Ureter (tissue), 1 donor: ENCODE measurements at regions not wholly inside any gene's neighbourhood (a gene's known extent, or its start where the extent isn't known, plus 50 kb on each side); places are given as distances from the start of the nearest gene placed in this dataset.
"Not testable (repeated sequence)": the region's sequence is repeated elsewhere in the genome, so short reads cannot be mapped to it uniquely, and the experiment has no call there.

Experiments used
- DNase-seq: peaks from one replicate; pipeline ENCODE4 v3.0.0-alpha.2; 2020; ENCODE audit warnings: low spot score
- donor health status: DM: yes; HTN: yes; CAD: no.

DNA sequence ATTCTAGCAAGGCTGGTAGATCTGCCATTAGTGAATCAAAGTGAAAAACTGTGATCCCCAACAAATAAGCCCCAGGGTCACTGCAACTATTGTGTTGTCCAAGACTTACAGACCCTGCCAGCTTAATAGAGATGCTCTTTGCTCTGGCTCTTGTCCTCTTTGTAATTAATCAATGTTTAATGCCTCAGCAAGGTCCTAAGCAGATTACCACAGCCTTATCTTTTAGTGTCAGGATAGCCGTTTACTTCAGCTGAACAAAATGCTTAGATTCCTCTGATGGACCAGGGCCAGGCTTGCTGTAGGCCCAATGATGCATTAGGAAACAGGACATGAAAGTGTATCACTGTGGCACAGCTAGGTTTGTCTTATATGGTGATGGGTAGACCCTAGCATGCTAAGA, 353.3 kb downstream of the HACE1 start:
- DNase-seq, result no peak

DNA sequence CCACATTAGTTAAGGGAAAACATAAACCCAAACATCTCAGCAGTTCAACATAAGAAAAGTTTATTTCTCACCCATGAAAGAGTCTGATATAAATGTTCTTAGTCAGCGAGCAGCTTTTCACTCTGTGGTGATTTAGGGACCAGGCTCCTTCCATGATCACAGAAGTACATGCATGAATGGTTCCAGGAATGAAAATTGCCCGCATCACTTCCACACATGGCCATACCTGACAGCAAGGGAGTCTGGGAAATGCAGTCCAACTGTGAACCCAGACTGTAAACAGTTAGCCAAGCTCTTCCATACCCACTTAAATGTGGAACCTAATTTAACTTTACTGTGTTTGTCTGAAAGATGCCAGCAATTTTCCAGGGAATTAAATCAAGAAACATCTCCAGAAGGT, 353.9 kb downstream of the HACE1 start:
- no peak for DNase-seq

DNA sequence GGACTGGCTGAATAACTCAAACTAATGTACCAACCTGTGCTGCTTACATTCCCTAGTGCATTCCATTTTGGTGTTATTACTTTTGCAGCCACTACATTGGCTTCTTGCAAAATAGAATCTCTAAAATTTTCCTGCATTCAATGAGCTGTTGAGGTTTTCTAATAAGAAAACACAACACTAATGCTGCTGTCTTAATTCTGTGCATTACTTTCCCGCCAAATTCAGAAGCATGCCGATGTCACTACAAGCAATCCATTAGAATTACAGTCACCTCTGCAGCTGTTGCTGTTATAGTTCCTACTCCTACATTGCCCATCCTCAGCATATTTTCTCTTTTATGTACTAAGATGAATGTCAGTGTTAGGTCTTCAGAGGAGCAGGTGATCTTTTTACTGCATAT, 359.5 kb downstream of the HACE1 start:
- no peak for DNase-seq

DNA sequence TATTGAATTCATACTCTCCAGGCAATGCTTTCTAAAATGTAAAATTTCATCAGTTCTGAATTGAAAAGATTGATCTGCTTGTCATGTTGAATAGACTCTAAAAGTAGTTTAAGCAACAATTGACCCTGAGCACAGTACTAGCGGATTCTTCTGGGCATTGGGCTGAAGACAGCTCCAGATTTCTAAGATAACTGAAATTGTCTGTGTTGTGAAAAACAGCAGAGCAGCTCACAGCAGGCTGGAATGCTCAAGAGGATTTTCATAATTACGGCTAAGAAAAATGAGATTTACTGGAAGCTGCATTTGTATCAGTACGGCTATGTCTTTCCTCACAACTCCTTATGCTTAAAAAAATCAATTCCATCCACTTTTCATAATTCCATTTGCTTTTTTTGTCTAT, 373.7 kb downstream of the HACE1 start:
- DNase-seq, result no peak

DNA sequence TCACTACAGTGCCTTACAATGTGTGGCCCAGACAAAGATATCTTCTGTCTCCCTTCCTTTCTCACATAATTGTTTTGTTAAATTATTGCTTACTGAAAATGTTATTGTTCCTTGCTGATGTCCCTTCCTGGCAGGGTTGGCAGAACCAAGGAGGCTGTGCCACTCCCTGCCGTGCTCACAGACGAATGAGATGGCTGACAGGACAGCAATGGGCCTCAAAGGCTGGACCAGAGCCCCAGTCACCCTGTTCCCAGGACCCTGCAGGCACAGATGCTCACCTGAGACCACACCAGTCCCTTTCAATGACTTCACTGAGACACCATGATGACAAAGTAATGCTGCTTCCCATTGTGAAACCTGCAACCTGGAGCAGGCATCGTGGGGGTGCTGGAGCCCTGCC, 375.1 kb downstream of the HACE1 start:
- DNase-seq, result no peak

DNA sequence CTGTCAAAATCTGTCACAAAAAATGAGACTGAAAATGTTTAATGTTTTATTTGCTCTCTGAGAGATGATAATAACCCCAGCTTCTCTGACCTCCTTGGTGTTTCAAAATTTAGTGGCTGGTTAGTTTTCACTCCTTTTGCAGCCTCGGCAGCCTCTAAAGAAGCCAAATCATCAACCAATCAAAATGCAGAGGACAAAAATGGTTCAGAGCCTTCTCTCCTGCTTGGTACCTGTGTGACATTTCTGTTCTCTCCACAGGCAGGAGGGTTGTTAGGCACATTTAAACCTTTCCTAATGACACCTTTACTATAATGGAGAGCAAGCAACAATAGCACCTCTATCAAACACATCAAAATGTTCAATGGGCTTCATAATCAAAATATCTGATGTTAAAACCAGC, 375.5 kb downstream of the HACE1 start:
- DNase-seq, result no peak

DNA sequence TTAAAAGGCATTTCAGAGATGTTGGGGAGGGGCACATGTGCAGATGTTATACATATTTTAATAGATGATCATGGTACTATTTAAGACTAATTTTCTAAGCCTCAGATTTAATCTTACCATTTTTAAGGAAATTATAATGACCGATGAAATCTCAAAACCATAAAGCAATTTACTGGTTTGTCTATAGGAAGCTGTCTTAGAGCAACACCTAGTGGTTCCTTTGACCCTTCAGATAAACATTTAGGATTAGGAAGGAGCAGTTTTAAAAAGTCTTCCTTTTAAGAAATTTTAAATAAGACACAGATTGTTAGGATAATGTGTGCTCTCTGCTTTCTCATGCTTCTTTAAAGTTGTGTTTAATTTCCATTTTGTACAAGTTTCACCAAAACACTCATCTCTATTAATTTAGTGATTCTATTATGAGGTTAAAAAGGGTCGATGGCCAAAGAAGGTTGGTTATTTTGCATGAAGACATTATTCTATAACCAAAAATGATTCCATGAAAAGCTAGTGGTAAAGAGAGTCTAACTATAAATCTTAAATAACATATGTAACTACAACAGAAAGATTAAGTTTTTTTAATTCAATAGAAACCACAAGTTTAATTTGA, 376.4 kb downstream of the HACE1 start:
- no peak for DNase-seq

DNA sequence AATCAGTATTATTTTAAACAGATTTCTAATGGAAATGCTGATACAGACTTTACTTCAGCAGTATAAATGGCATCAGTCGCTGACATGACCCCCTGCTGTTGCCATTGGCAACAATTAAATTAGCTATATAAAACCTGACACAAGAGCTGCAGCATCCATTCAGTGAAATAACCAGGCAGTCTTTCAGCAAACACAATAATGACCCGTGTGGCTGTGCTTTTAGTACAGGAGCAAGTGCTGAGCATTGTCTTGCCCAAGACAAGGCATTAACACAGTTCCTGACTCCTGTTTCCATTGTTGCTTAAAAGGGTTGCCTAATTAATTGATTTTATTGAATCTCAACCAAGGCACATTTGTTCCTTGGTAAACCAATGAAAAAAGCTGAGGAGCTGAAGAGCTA, 382.1 kb downstream of the HACE1 start:
- DNase-seq, result no peak

DNA sequence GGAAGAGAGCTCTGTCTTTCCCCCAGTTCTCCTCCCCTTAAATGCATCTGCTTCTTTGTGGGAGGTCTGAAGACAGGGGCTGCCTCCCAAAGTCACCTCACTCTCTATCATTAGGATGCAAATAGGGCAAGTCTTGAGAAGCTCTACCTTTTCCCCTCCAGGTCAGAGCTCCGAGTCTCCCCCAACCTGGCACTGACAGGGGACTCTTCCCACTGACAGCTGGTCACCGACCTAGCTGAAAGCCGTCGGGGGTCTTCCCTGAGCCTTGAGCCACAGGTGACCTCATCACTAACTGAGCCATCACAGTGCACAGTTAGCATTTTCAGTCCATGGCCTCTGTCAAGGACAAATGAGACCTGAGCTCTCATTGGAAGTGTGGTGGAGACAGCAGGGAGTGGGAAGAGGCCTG, 386.7 kb downstream of the HACE1 start:
- DNase-seq, result no peak

DNA sequence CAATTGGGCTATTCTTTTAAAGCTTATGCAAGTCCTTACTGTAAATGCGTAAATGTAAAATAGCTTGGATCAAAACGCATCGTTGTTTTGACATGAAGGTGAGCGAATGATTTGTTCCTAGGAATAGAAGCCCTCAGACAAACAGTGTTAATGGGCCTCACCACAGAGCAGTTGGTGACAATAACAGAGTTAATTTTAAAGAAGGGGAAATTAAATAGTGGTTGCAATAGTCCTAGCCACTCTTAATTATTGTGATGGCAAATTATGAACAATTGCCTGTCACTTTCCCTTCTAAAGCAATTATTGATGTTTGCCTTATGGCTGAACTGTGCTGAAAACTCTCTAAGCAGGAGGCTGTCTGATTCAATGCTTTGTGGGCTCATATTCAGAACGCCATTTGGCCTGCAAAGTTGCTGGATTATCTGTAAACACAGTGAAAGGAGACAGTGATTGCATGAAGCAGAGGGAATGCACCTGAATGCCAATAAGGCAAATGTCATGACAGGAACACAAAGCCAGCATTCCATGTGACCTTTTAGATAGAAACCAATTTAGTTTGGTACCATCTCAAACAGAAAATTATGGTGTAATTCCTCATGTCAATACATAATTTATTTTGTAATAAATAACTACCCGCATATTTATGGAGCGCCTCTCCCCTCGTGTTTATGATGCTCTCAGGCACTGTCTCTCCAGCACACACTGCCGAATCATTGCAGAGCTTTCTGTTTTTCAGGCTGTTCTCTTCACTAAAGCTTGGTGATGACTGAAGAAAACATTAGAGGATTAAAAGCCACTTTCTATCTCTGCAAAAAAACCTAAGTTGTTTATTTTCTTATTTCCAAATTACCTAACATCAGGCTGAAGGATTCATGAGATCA, 387.5 kb downstream of the HACE1 start:
- DNase-seq, result no peak

DNA sequence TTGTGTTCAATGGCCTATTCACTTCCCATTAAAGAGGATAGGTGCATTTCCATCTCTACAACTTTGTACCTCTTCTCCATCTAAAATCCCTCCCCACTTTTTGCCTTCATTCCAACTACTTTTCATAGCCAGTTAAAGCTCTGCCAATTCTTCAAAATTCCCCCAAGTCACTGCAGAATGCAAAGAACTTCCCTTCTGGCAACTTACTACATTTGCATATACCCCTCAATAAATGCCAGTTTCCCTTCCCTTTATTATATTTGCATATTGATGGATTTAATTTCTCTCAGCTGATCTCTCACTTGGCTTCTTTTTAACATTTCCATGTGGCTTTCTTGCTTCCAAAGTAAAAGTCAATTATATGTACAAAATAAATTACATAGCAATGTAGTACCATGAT, 393.4 kb downstream of the HACE1 start:
- no peak for DNase-seq

DNA sequence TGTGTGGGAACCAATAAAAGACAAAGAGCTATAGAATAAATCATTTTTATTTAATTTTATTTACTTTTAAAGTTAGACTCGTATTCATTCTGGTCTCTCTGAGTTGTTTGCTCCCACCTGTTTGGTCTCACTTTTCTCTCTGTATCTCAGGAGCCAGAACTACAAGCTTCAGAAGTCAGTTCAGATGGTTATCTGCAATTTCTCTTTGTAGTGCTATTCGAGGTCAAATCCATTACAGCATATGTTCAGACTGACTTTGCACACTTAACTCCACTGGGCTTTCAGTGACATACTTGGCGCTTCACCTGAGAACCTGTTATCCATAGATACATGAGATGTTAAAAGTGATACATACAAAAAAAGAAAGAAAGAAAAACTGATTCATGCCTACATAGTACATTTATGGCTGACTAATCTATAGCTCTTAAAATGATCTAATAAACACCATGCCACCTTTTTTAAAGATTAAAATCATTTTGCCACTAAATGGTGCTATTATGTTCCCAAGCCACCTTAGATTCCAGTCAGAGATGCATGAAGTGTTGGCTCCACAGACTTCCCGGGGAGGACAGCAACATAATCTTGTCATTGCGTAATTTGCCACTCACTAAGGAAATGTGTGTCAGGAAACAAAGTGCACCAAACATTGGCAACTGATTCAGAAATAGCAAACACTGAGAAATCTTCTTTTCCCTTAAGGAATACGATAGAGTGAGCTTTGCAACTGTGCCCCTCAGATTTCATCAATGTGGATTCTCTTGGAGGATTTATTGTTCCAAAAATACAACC, 396.7 kb downstream of the HACE1 start:
- DNase-seq, result no peak

DNA sequence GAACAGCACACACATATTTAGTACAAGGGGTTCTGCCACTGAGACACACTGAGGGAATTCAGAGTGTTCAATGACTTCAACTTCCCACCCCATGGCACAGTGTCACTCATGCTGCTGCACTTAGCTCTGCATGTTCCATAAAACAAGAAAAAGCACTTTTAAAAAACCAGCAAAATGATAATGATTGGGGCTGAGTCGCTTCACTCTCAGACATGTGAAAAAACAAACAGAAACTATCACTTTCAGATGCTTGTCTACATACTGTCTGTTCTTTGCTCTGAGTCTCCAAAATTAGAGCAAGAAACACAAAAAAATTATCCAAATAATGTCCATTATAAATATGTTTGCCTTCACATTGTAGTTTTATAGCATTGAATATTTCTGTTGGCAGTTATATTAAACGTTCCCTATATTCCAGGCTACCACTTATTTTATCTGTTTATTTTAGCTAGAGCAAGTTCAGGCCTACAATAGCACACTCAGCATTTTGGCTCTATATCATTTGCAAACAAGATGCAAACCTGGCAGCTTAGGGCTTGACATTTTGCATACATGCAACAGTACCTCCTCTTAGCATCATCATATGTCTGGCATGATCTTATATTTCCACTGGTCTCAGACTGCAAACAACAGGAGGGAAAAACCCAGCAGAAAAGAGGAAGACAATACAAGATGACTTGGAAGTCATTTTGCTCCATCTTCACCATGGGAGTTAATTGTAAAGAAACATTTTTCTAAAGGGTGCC, 398.8 kb downstream of the HACE1 start:
- no peak for DNase-seq

DNA sequence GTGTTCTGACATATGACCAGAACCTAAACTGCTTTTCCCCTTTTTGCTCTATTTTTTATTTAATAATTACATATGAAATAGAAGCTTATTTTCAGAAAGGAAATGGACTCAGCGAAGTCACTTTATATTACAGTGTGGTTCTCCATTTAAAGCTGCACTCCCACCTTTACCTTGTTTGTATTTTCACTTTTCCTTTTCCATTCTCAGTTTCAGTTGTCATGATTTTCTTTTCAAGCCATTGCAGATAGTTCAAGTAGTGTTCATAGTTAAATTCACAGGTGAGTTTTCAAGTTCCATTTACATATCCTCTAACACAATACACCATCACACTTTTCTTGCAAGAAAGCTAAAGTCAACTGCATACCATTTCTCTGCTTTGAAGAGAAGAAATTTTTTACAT, 400.2 kb downstream of the HACE1 start:
- DNase-seq, result no peak

DNA sequence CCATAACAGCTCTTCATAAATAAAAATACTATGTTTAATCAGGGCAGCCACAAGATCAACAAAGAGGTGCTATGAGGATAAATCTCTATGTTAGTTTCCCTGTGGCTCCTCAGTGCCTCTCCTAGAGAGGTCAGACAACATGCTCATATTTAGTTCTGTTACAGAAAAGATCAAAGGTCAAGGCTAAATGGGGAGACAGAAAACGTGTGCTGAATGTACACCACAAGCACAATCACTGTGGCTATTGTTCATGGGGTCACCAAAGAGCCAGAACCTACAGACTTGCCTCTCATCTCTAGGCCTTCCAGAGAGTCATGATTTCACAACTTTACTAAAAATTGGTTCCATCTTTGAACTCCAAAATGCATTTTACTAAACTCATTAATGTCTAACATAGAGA, 409.8 kb downstream of the HACE1 start:
- DNase-seq, result no peak

DNA sequence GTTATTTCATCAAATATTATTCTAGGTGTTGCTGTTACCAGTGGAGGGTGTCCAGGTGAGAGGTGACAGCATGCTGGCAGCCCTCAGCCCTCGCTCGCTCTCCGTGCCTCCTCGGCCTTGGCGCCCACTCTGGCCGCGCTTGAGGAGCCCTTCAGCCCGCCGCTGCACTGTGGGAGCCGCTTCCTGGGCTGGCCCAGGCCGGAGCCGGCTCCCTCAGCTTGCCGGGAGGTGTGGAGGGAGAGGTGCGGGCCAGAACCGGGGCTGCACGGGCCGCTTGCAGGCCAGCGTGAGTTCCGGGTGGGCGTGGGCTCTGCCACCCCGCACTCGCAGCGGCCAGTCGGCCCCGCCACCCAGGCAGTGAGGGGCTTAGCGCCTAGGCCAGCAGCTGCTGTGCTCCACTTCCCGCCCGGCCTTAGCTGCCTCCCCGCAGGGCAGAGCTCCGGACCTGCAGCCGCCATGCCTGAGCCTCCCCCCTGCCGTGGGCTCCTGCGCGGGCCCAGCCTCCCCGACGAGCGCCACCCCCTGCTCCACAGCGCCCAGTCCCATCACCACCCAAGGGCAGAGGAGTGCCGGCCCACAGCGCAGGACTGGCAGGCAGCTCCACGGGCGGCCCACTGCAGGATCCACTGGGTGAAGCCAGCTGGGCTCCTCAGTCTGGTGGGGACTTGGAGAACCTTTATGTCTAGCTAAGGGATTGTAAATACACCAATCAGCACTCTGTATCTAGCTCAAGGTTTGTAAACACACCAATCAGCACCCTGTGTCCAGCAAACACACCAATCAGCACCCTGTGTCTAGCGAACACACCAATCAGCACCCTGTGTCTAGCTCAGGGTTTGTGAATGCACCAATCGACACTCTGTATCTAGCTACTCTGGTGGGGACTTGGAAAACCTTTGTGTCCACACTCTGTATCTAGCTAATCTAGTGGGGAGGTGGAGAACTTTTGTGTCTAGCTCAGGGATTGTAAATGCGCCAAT, 413.3 kb downstream of the HACE1 start:
- DNase-seq, result not testable (repeated sequence)

DNA sequence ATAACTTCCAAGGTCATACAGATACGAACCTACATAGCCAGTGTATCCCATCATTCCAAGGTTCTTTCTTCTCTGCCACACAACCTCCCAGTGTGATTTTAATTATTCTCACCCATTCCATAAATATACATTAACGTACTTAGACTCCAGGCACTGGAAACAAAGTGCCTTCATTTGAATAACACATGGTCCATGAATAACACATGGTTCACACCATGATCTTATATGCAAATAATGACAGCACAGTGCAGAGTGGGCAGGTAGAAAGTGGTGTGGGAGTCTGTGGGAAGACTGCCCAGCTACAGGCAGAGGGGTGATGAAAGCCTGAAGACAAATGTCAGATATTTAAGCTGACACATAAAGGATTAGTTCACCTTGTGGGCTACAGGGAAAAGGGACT, 425.2 kb downstream of the HACE1 start:
- no peak for DNase-seq

DNA sequence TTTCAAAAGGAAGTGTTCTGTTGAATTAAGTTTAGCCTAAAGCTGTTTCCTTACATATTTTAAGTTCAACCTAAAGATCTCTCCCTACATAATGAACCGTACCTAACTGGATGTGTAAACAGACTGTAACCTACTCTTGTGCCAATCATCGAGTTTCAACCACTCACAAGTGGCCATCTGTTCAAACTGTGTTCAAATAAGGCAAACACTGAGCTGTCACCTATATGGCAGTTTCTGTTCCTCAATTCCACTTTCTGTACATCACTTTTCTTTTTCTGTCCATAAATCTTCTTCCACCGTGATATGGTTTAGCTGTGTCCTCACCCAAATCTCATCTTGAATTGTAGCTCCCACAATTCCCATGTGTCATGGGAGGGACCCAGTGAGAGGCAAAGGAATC, 428.6 kb downstream of the HACE1 start:
- no peak for DNase-seq

DNA sequence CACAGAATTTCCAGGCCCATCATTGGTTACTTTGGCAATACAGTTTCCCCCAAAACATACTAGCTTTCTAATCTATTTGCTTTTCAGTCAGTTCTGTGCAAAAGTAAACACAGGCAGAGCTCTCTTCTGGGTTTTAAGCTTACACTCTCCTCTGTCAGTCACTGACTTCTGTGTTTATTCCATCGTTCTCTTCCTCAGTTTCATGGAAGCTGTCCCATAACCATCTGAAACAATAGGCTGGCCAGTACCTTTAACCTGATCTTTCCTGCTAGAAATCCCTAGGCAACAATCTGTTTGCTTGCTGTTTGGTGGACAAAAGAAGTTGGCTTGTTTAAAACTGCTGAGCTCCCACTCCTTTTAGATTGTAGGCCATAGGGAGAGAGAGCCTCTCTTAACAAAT, 431.5 kb downstream of the HACE1 start:
- DNase-seq, result no peak

DNA sequence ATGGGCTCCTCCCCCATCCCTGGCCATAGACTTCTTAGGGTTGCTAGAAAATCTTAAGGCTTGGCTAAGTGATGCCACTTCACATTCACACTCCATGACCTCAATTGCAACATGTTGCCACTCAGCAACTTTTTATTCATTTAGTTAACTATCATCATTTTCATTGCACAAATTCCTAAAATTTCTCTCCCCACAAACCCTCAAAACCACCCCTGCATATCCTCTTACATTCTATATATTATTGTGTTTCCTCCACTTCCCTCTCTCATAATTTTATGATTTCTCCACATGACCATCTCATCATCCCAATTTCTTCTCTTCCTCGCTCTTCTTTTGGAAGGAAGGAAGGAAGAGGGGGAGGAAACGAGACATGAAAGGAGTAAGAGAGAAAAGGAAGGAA, 436.0 kb downstream of the HACE1 start:
- no peak for DNase-seq

DNA sequence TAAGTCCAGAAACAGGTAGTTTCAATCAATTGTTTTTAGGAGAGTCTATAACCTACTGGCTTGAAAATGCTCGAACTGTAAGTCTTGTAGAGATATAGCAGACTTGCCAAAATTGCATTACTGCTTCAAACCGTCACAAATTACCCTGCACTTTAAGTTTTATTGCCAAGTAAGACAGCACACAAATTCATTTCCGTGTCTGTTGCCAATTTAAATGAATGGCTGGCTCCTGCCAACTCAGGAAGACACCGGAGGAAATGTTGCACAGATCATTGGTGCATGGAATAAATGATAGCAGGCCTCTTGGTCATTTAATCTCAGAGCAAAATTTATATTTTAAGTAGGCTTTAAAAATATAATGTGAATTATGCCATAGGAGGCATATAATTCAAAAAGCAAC, 438.1 kb downstream of the HACE1 start:
- DNase-seq, result no peak
